Lower leg skin (tissue), 4 donors: ENCODE measurements at regions not wholly inside any gene's neighbourhood (a gene's known extent, or its start where the extent isn't known, plus 50 kb on each side); places are given as distances from the start of the nearest gene placed in this dataset.
"Not testable (repeated sequence)": the region's sequence is repeated elsewhere in the genome, so short reads cannot be mapped to it uniquely, and the experiment has no call there.

ENCODE experiments used
- DNase-seq, 2 donors: peaks; one replicate each; pipeline ENCODE4 v3.0.0-alpha.2; 2019; ENCODE audit warnings: low spot score in 2 of 2
- H3K4me3 ChIP-seq: fragments of 200-600 bp; sonication (generic); 2 replicates; pipeline ENCODE4 v1.5.1; 2017; ENCODE audit warnings: mild to moderate bottlenecking, low read depth; ENCODE audit not compliant: poor library complexity, severe bottlenecking
- WGBS, 2 donors: methylation state at CpG; one replicate each; pipeline ENCODE4 v1.1.5; 2018; 5-methylcytosine and 5-hydroxymethylcytosine counted together
- intact Hi-C: fragments of 100-400 bp; cut with DNase I; formaldehyde crosslinking; loops from one replicate; pipeline ENCODE4 v1.15.0; 2023; ENCODE audit warnings: low total_unique reads
- microRNA-seq, 2 donors: library from miRNA; unstranded; fragments of <30 nt; microRNA quantifications; one replicate each; pipeline ENCODE4, GENCODE V29; 2016; ENCODE audit warnings: borderline replicate concordance in 2 of 2, borderline number of aligned reads in 1 of 2

DNA sequence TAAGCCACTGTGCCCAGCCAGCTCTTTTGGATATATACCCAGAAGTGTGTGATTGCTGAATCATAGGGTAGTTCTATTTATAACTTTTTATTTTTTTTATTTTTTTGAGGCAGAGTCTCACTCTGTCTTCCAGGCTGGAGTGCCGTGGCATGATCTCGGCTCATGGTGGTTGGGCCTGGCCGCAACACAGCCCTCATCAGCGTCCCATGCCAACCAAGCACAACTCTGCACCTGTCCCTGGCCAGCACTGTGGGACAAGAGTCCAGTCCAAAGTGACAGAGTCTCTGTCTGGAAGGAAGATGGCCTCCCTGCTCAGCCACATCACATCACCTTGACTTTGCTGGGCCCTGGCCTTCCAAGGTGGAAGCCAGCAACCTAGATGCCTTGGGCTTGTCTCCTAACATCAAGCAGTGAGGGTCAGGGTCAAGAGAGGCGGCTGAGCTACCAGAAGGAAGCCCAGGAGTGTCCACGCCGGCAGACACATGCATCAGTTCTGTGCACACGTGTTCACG lies 60.2 kb upstream of the METTL9 start:
- intact Hi-C loops, DNase-seq, H3K4me3 ChIP-seq: not testable (repeated sequence)
- WGBS, 2 donors, result 66 to 69% methylated on average over 8 to 9 of the region's 9 CpGs

DNA sequence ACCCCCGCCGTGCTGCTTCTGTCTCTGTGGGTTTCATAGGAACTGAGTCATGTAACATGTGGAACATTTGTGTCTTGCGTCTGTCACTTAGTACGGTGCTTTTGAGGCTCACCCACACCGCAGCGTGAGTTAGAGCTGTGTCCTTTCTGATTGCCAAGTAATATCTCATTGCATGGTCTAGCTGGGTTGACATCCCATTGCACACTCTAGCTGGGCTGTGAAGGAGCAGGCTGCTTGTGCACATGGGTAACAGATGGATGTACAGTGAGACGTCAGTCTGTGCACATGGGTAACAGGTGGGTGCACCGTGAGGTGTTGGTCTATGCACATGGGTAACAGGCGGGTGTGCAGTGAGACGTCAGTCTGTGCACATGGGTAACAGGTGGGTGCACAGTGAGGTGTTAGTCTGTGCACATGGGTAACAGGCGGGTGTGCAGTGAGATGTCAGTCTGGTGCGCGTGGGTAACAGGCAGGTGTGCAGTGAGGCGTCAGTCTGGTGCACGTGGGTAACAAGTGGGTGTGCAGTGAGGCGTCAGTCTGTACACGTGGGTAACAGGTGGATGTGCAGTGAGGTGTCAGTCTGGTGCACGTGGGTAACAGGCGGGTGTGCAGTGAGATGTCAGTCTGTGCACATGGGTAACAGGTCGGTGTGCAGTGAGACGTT lies 58.5 kb upstream of the METTL9 start:
- intact Hi-C loops, DNase-seq, H3K4me3 ChIP-seq: not testable (repeated sequence)
- 69 to 72% methylated on average over 20 to 21 of the region's 21 CpGs for WGBS, 2 donors

DNA sequence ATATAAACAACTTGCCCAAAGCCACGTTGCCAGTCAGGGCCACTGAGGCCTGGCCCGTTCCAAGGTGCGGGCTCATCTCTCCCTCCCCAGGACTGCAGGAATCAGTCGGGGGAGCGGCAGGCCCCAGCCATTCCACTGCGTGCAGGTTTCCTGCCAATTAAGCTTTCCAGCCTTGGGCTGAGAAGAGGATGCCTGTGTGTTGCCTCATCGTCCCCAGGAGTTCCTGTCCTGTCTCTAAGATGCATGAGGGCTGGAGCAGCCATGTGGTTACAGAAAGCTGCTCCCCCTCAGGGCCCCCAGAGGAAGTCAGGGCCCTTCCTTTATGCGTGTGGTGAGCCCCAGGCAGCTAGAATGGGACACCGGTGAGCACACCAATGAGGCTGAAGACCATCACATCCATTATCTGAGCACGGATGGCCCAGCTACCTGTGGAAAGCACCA lies 57.7 kb upstream of the METTL9 start:
- WGBS, 2 donors, result 50 to 67% methylated on average over 2 to 6 of the region's 10 CpGs

GRCh38 chr16:21542075-21542474 lies 57.3 kb upstream of the METTL9 start:
- DNase-seq, H3K4me3 ChIP-seq, intact Hi-C loops: not testable (repeated sequence)
- 89 to 90% methylated on average over 10 to 11 of the region's 15 CpGs for WGBS, 2 donors

More for the DNA sequence above, 57.7 kb upstream of the METTL9 start:
- DNase-seq, intact Hi-C loops, H3K4me3 ChIP-seq: not testable (repeated sequence)

GRCh38 chr16:21542491-21543124 lies 56.8 kb upstream of the METTL9 start:
- no CpG with 5 or more reads among the region's 15 CpGs for WGBS, 2 donors
- intact Hi-C loops, DNase-seq, H3K4me3 ChIP-seq: not testable (repeated sequence)

GRCh38 chr16:21543151-21543836 lies 56.1 kb upstream of the METTL9 start:
- H3K4me3 ChIP-seq, intact Hi-C loops, DNase-seq: not testable (repeated sequence)
- WGBS, 2 donors, result 73 to 78% methylated on average over 11 of the region's 12 CpGs

GRCh38 chr16:21545664-21546326 lies 53.6 kb upstream of the METTL9 start:
- WGBS, 2 donors, result 82 to 89% methylated on average over 30 of the region's 30 CpGs
- intact Hi-C loops, result not testable (repeated sequence)

GRCh38 chr16:21549396-21549795 lies 50.0 kb upstream of the METTL9 start:
- DNase-seq, intact Hi-C loops, H3K4me3 ChIP-seq: not testable (repeated sequence)
- 89 to 94% methylated on average over 6 to 7 of the region's 7 CpGs for WGBS, 2 donors

More at GRCh38 chr16:21545664-21546326, 53.6 kb upstream of the METTL9 start:
- DNase-seq, H3K4me3 ChIP-seq: not testable (repeated sequence)

Small RNA genes in the stretch of these regions (microRNA-seq; reads per million reads assigned to microRNA genes)
- gene MIR3680-1, result 0 reads per million in 2 donors
